B cell (primary cell): ENCODE measurements at regions not wholly inside any gene's neighbourhood (a gene's known extent, or its start where the extent isn't known, plus 50 kb on each side); places are given as distances from the start of the nearest gene placed in this dataset.

Experiments
- CTCF ChIP-seq: fragments of 200-600 bp; IDR thresholded peaks from one replicate; pipeline ENCODE4 v1.8.0; 2022; ENCODE audit warnings: antibody characterized with exemption, mild to moderate bottlenecking
- EZH2 ChIP-seq: IDR thresholded peaks from 2 replicates; pipeline ENCODE4 v1.6.1; 2012; ENCODE audit warnings: borderline replicate concordance, low read depth, mild to moderate bottlenecking, moderate library complexity, low read length; ENCODE audit not compliant: insufficient read depth, poor library complexity, severe bottlenecking

- TF ChIP-seq CTCF (no peak), EZH2 (no peak)
Observed at GRCh38 chr3:135792174-135792573, 173.4 kb upstream of the PPP2R3A start.
